ENCODE measurements at regions not wholly inside any gene's neighbourhood (a gene's known extent, or its start where the extent isn't known, plus 50 kb on each side); places are given as distances from the start of the nearest gene placed in this dataset.

GRCh38 chr14:40099316-40099715, 667.1 kb upstream of the FBXO33 start:
- Mint-ChIP-seq H3K4me3 (no peak overlapping the region), H3K27ac (ENCODE audit: unreplicated experiment) (no peak overlapping the region), H3K36me3 (ENCODE audit: low read depth) (no peaks in the 10 kb centered on the region), H3K9me3 (peaks cover 7% of the 10 kb centered on the region), H3K27me3 (ENCODE audit: low read depth) (no peaks in the 10 kb centered on the region), H3K4me1 (peaks cover 21% of the 10 kb centered on the region)
- TF ChIP-seq, protein P1, sequence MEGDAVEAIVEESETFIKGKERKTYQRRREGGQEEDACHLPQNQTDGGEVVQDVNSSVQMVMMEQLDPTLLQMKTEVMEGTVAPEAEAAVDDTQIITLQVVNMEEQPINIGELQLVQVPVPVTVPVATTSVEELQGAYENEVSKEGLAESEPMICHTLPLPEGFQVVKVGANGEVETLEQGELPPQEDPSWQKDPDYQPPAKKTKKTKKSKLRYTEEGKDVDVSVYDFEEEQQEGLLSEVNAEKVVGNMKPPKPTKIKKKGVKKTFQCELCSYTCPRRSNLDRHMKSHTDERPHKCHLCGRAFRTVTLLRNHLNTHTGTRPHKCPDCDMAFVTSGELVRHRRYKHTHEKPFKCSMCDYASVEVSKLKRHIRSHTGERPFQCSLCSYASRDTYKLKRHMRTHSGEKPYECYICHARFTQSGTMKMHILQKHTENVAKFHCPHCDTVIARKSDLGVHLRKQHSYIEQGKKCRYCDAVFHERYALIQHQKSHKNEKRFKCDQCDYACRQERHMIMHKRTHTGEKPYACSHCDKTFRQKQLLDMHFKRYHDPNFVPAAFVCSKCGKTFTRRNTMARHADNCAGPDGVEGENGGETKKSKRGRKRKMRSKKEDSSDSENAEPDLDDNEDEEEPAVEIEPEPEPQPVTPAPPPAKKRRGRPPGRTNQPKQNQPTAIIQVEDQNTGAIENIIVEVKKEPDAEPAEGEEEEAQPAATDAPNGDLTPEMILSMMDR (conservative IDR thresholded peaks at IDR 0.05), result no peak
- no peak for DNase-seq (ENCODE audit: low read depth, low spot score)

DNA sequence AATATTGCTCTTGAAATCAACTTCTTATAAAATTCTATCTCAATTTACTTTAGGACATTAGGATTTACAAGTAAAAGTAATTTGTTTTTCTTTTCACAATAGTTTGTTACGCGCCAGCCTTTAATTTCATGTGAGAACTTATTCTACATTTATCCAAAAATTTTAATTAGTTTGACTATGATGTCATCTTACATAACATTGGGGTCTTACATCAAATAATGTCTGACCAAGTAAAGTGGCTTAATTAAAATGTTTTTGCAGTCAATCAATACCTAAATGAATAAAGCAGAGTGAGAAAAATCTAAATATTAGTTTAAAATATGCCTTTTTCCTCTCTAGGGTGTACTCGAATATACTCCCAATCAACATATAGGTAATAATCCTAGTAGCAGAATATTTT, 666.2 kb upstream of the FBXO33 start:
- H3K27ac Mint-ChIP-seq (ENCODE audit: unreplicated experiment), result no peak overlapping the region
- TF ChIP-seq, protein P1 (conservative IDR thresholded peaks at IDR 0.05), result no peak
- no peak for DNase-seq (ENCODE audit: low read depth, low spot score)
- H3K4me3 Mint-ChIP-seq, result no peak overlapping the region
- H3K27me3 Mint-ChIP-seq (ENCODE audit: low read depth), result no peaks in the 10 kb centered on the region
- H3K9me3 Mint-ChIP-seq, result peaks cover 2% of the 10 kb centered on the region
- H3K36me3 Mint-ChIP-seq (ENCODE audit: low read depth), result no peaks in the 10 kb centered on the region
- H3K4me1 Mint-ChIP-seq, result peaks cover 21% of the 10 kb centered on the region

DNA sequence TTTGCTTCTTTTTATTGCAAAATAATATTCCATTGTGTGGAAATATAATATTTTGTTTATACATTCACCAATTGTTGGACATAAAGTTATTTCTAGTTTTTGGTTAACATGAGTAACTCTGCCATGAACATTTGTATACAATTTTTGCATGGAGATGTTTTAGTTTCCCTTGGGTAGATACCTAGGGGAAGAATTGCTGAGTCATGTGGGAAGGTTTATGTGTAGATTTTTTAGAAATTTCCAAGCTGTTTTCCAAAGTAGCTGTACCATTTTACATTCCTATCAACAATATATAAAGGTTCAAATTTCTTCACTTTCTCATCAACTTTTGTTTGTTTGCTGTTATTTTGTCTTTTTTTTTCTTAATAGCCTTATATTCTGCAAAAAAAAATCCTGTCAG, 664.7 kb upstream of the FBXO33 start:
- Mint-ChIP-seq H3K36me3 (ENCODE audit: low read depth) (no peaks in the 10 kb centered on the region), H3K27ac (ENCODE audit: unreplicated experiment) (peak overlapping the region; percentile 91), H3K9me3 (no peaks in the 10 kb centered on the region), H3K4me1 (peaks cover 21% of the 10 kb centered on the region), H3K4me3 (no peak overlapping the region), H3K27me3 (ENCODE audit: low read depth) (no peaks in the 10 kb centered on the region)
- no peak for DNase-seq (ENCODE audit: low read depth, low spot score)
- TF ChIP-seq, protein P1 (conservative IDR thresholded peaks at IDR 0.05), result no peak

- H3K4me1 Mint-ChIP-seq, result peaks cover 13% of the 10 kb centered on the region
- H3K36me3 Mint-ChIP-seq (ENCODE audit: low read depth), result no peaks in the 10 kb centered on the region
- TF ChIP-seq, protein P1 (conservative IDR thresholded peaks at IDR 0.05), result no peak
- DNase-seq (ENCODE audit: low read depth, low spot score), result no peak
- H3K27ac Mint-ChIP-seq (ENCODE audit: unreplicated experiment), result no peak overlapping the region
- H3K9me3 Mint-ChIP-seq, result no peaks in the 10 kb centered on the region
- no peaks in the 10 kb centered on the region for H3K27me3 Mint-ChIP-seq (ENCODE audit: low read depth)
- no peak overlapping the region for H3K4me3 Mint-ChIP-seq
These were observed 661.6 kb upstream of the FBXO33 start for GRCh38 chr14:40093800-40094199.

- Mint-ChIP-seq H3K4me1 (peaks cover 10% of the 10 kb centered on the region), H3K36me3 (ENCODE audit: low read depth) (no peaks in the 10 kb centered on the region), H3K27ac (ENCODE audit: unreplicated experiment) (no peak overlapping the region), H3K9me3 (no peaks in the 10 kb centered on the region), H3K27me3 (ENCODE audit: low read depth) (no peaks in the 10 kb centered on the region), H3K4me3 (no peak overlapping the region)
- TF ChIP-seq, protein P1 (conservative IDR thresholded peaks at IDR 0.05), result no peak
- DNase-seq (ENCODE audit: low read depth, low spot score), result no peak
These were observed 641.9 kb upstream of the FBXO33 start for GRCh38 chr14:40074169-40074568.

GRCh38 chr14:40072175-40072574, 639.9 kb upstream of the FBXO33 start:
- H3K4me1 Mint-ChIP-seq, result peaks cover 10% of the 10 kb centered on the region
- no peaks in the 10 kb centered on the region for H3K27me3 Mint-ChIP-seq (ENCODE audit: low read depth)
- H3K27ac Mint-ChIP-seq (ENCODE audit: unreplicated experiment), result no peak overlapping the region
- DNase-seq (ENCODE audit: low read depth, low spot score), result no peak
- TF ChIP-seq, protein P1 (conservative IDR thresholded peaks at IDR 0.05), result no peak
- no peak overlapping the region for H3K4me3 Mint-ChIP-seq
- H3K36me3 Mint-ChIP-seq (ENCODE audit: low read depth), result no peaks in the 10 kb centered on the region
- H3K9me3 Mint-ChIP-seq, result peaks cover 1% of the 10 kb centered on the region

Measured in neural crest cell (in vitro differentiated cells).